ENCODE measurements at regions not wholly inside any gene's neighbourhood (a gene's known extent, or its start where the extent isn't known, plus 50 kb on each side); places are given as distances from the start of the nearest gene placed in this dataset.

GRCh38 chr13:82829040-82829439 lies 1053.2 kb downstream of the SLITRK1 start:
- CTCF ChIA-PET = no interaction called here

More at GRCh38 chr13:82829040-82829439, 1053.2 kb downstream of the SLITRK1 start:
- DNase-seq (ENCODE audit: low read depth, low spot score) (no peak), FAIRE-seq (no peak)
- Histone ChIP-seq H4K20me1 (replicated peaks; ENCODE audit: control insufficient read depth, extremely low read depth, insufficient read depth, low read length) (no peaks in the 10 kb centered on the region), H3K9me3 (replicated peaks; ENCODE audit: control insufficient read depth, insufficient read depth, low read length) (peaks cover 9% of the 10 kb centered on the region), H3K27me3 (ENCODE audit: control insufficient read depth in 2 of 2, insufficient read depth in 2 of 2, low read length in 2 of 2) (no peaks in the 10 kb centered on the region), H3K79me2 (ENCODE audit: control insufficient read depth, insufficient read depth, low read length) (no peaks in the 10 kb centered on the region), H3K4me3 (replicated peaks in 1 of 3; ENCODE audit: insufficient read depth in 1 of 3, low read depth in 1 of 3, low read length in 3 of 3) (no peak overlapping the region), H3K4me2 (ENCODE audit: insufficient read depth, low read length) (no peak overlapping the region), H2AFZ (ENCODE audit: low read depth, low read length) (no peak overlapping the region), H3K4me1 (ENCODE audit: control insufficient read depth, extremely low read depth, insufficient read depth, low read length) (no peaks in the 10 kb centered on the region), H3K27ac (ENCODE audit: insufficient read depth, low read depth, low read length) (no peak overlapping the region), H3K9me1 (replicated peaks; ENCODE audit: control insufficient read depth, extremely low read depth, insufficient read depth, low read length) (no peaks in the 10 kb centered on the region), H3K36me3 (ENCODE audit: control insufficient read depth in 2 of 2, extremely low read depth in 1 of 2, insufficient read depth in 2 of 2, low read length in 2 of 2) (no peaks in the 10 kb centered on the region), H3K9ac (replicated peaks; ENCODE audit: extremely low read depth, insufficient read depth, low read length) (no peak overlapping the region)
- dilution Hi-C loops (cut with MboI; ENCODE audit: extremely low pct_ligation_motif_present, low sequenced_read_pairs) = no loop called here
- no TSS peak for BruUV-seq (replicated peaks)
- no peak for TF ChIP-seq POLR2AphosphoS5 (IDR thresholded peaks at IDR 0.05; ENCODE audit: insufficient read depth, low read depth, low read length)
- no peak for TF ChIP-seq EZH2 (IDR thresholded peaks at IDR 0.05; ENCODE audit: borderline replicate concordance, low read depth, low read length, severe bottlenecking)
- TF ChIP-seq, protein P1, sequence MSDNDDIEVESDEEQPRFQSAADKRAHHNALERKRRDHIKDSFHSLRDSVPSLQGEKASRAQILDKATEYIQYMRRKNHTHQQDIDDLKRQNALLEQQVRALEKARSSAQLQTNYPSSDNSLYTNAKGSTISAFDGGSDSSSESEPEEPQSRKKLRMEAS (IDR thresholded peaks at IDR 0.05; ENCODE audit: insufficient read depth, insufficient read length) = no peak
- TF ChIP-seq POLR2A (IDR thresholded peaks at IDR 0.05; ENCODE audit: low read depth, low read length) = no peak
- TF ChIP-seq GATA2 (IDR thresholded peaks at IDR 0.05; ENCODE audit: insufficient read depth, insufficient read length, low read depth, low read length) = no peak
- TF ChIP-seq JUN (IDR thresholded peaks at IDR 0.05; ENCODE audit: borderline replicate concordance, insufficient read depth, insufficient read length, low read depth) = no peak
- no peak for TF ChIP-seq FOS (IDR thresholded peaks at IDR 0.05; ENCODE audit: borderline replicate concordance, insufficient read depth, low read length)
- TF ChIP-seq MYC (IDR thresholded peaks at IDR 0.05; ENCODE audit: low read depth, low read length) = no peak
- no peak for TF ChIP-seq CTCF (IDR thresholded peaks at IDR 0.05; ENCODE audit: extremely low read depth in 1 of 2, insufficient read depth in 1 of 2, low read depth in 1 of 2, low read length in 2 of 2)
- intact Hi-C loops (cut with micrococcal nuclease) = no loop called here
- POLR2A ChIA-PET = no interaction called here

Measured in endothelial cell of umbilical vein (primary cell).